ENCODE measurements at regions not wholly inside any gene's neighbourhood (a gene's known extent, or its start where the extent isn't known, plus 50 kb on each side); places are given as distances from the start of the nearest gene placed in this dataset.

GRCh38 chr3:127457546-127458145 lies 132.9 kb downstream of the TPRA1 start:
- DNase-seq, result no peak

GRCh38 chr3:127457094-127457475 lies 133.4 kb downstream of the TPRA1 start:
- no peak for DNase-seq

GRCh38 chr3:127456471-127457093 lies 134.0 kb downstream of the TPRA1 start:
- DNase-seq, result no peak

- DNase-seq, result peak; percentile 17
These were observed 134.7 kb downstream of the TPRA1 start for GRCh38 chr3:127455541-127456450.

- DNase-seq, result no peak
These were observed 135.6 kb downstream of the TPRA1 start for GRCh38 chr3:127454968-127455367.

GRCh38 chr3:127454051-127454450 lies 136.5 kb downstream of the TPRA1 start:
- no peak for DNase-seq

GRCh38 chr3:127452321-127452821 lies 138.2 kb downstream of the TPRA1 start:
- no peak for DNase-seq

- DNase-seq, result no peak
These were observed 139.2 kb downstream of the TPRA1 start for GRCh38 chr3:127451321-127451720.

- no peak for DNase-seq
These were observed 140.2 kb downstream of the TPRA1 start for GRCh38 chr3:127450331-127450730.

GRCh38 chr3:127449486-127450212 lies 140.9 kb downstream of the TPRA1 start:
- DNase-seq, result no peak

GRCh38 chr3:127448671-127449070 lies 141.9 kb downstream of the TPRA1 start:
- no peak for DNase-seq

GRCh38 chr3:127448161-127448561 lies 142.4 kb downstream of the TPRA1 start:
- no peak for DNase-seq

- no peak for DNase-seq
These were observed 143.8 kb downstream of the TPRA1 start for GRCh38 chr3:127446756-127447155.

- no peak for DNase-seq
These were observed 144.8 kb downstream of the TPRA1 start for GRCh38 chr3:127445581-127446343.

GRCh38 chr3:127444761-127445160 lies 145.8 kb downstream of the TPRA1 start:
- no peak for DNase-seq

- no peak for DNase-seq
These were observed 146.8 kb downstream of the TPRA1 start for GRCh38 chr3:127443581-127444375.

- DNase-seq, result no peak
These were observed 148.0 kb downstream of the TPRA1 start for GRCh38 chr3:127442506-127442905.

GRCh38 chr3:127441764-127442163 lies 148.8 kb downstream of the TPRA1 start:
- DNase-seq, result no peak

GRCh38 chr3:127440384-127440783 lies 150.1 kb downstream of the TPRA1 start:
- DNase-seq, result no peak

- DNase-seq, result no peak
These were observed 150.9 kb downstream of the TPRA1 start for GRCh38 chr3:127439621-127440020.

GRCh38 chr3:127438951-127439350 lies 151.1 kb upstream of the PRR20G start:
- DNase-seq, result no peak

Measured in NCI-H1048 (cell line).